NCI-H146 (cell line): ENCODE measurements at regions not wholly inside any gene's neighbourhood (a gene's known extent, or its start where the extent isn't known, plus 50 kb on each side); places are given as distances from the start of the nearest gene placed in this dataset.

Source experiments
- DNase-seq: peaks from one replicate; lab custom pipeline; 2025; lab: John Stamatoyannopoulos, UW

- no peak for DNase-seq
Measured at GRCh38 chr4:32697281-32697814, 1977.2 kb downstream of the PCDH7 start.

GRCh38 chr4:32700838-32701237 is 1980.7 kb downstream of the PCDH7 start:
- DNase-seq, result no peak

GRCh38 chr4:32706893-32707292 is 1986.7 kb downstream of the PCDH7 start:
- no peak for DNase-seq

- peak; percentile 71 for DNase-seq
Measured at GRCh38 chr4:32716090-32716620, 1996.0 kb downstream of the PCDH7 start.

GRCh38 chr4:32735856-32736590 is 2015.9 kb downstream of the PCDH7 start:
- no peak for DNase-seq

- no peak for DNase-seq
Measured at GRCh38 chr4:32744211-32744610, 2024.0 kb downstream of the PCDH7 start.

GRCh38 chr4:32745351-32745750 is 2025.2 kb downstream of the PCDH7 start:
- DNase-seq, result no peak

- DNase-seq, result no peak
Measured at GRCh38 chr4:32748061-32748460, 2027.9 kb downstream of the PCDH7 start.

GRCh38 chr4:32748498-32748897 is 2028.3 kb downstream of the PCDH7 start:
- peak; percentile 46 for DNase-seq

GRCh38 chr4:32752962-32753361 is 2032.8 kb downstream of the PCDH7 start:
- DNase-seq, result no peak

- no peak for DNase-seq
Measured at GRCh38 chr4:32768664-32769389, 2048.7 kb downstream of the PCDH7 start.

GRCh38 chr4:32771491-32771890 is 2051.3 kb downstream of the PCDH7 start:
- no peak for DNase-seq

- DNase-seq, result peak; percentile 24
Measured at GRCh38 chr4:32775049-32775448, 2054.9 kb downstream of the PCDH7 start.

GRCh38 chr4:32776435-32777203 is 2056.4 kb downstream of the PCDH7 start:
- DNase-seq, result no peak

- no peak for DNase-seq
Measured at GRCh38 chr4:32778025-32778424, 2057.9 kb downstream of the PCDH7 start.

- DNase-seq, result no peak
Measured at GRCh38 chr4:32778938-32779337, 2058.8 kb downstream of the PCDH7 start.

GRCh38 chr4:32789026-32789608 is 2068.9 kb downstream of the PCDH7 start:
- DNase-seq, result no peak

- DNase-seq, result no peak
Measured at GRCh38 chr4:32790803-32791202, 2070.6 kb downstream of the PCDH7 start.

GRCh38 chr4:32798471-32799159 is 2078.4 kb downstream of the PCDH7 start:
- DNase-seq, result peak; percentile 9

GRCh38 chr4:32824336-32824735 is 2104.2 kb downstream of the PCDH7 start:
- DNase-seq, result no peak

- DNase-seq, result no peak
Measured at GRCh38 chr4:32826169-32826568, 2106.0 kb downstream of the PCDH7 start.
